IMR-90 (cell line): ENCODE measurements at regions not wholly inside any gene's neighbourhood (a gene's known extent, or its start where the extent isn't known, plus 50 kb on each side); places are given as distances from the start of the nearest gene placed in this dataset.

Source experiments
- ATAC-seq: fragments of 200-7000 bp; cut with Tn5 transposase; 2 replicates; pipeline ENCODE4 v1.9.1; 2020; ENCODE audit warnings: low read depth, mild to moderate bottlenecking, moderate library complexity
- BruUV-seq: library from RNA; stranded (reverse); fragments of 400-500 nt; replicated peaks from 2 replicates; lab custom pipeline; 2021; lab: Mats Ljungman, UMichigan
- CTCF ChIA-PET: fragments of 300-600 bp; formaldehyde crosslinking; extraction: SDS; loops from one replicate; lab custom pipeline; 2021; ENCODE audit warnings: antibody characterized with exemption; lab: Yijun Ruan, JAX
- POLR2A ChIA-PET: fragments of 300-600 bp; sonication (Branson Sonifier 250); formaldehyde crosslinking; loops from one replicate; lab custom pipeline; 2022; ENCODE audit warnings: antibody characterized with exemption; ENCODE audit not compliant: unreplicated experiment; lab: Charles Lee
- DNase-seq: peaks from one replicate; pipeline ENCODE4 v3.0.0; 2013
- H2AFZ ChIP-seq: replicated peaks from 2 replicates; pipeline ENCODE3; 2013; ENCODE audit warnings: low read length, mild to moderate bottlenecking; ENCODE audit not compliant: poor library complexity
- H2AK5ac ChIP-seq: 2 replicates; pipeline ENCODE4 v1.6.1; 2013; ENCODE audit warnings: low read depth, low read length, inconsistent platforms
- H2AK9ac ChIP-seq: replicated peaks from 2 replicates; pipeline ENCODE3; 2013; ENCODE audit warnings: mild to moderate bottlenecking, low read depth, low read length, moderate library complexity; ENCODE audit not compliant: poor library complexity
- H2BK120ac ChIP-seq: 2 replicates; pipeline ENCODE4 v1.6.1; 2013; ENCODE audit warnings: low read depth, low read length, inconsistent platforms
- H2BK15ac ChIP-seq: 3 replicates; pipeline ENCODE4 v1.6.1; 2013; ENCODE audit warnings: low read depth, low read length, inconsistent platforms
- H2BK20ac ChIP-seq: 2 replicates; pipeline ENCODE4 v1.6.1; 2013; ENCODE audit warnings: low read depth, mild to moderate bottlenecking, inconsistent platforms, low read length, moderate library complexity
- H2BK5ac ChIP-seq: 2 replicates; pipeline ENCODE4 v1.6.1; 2013; ENCODE audit warnings: mild to moderate bottlenecking, low read depth, low read length, inconsistent platforms; ENCODE audit not compliant: poor library complexity, severe bottlenecking
- H3K14ac ChIP-seq: replicated peaks from 2 replicates; pipeline ENCODE4 v1.6.1; 2013; ENCODE audit warnings: low read depth, low read length, inconsistent platforms
- H3K18ac ChIP-seq: 2 replicates; pipeline ENCODE4 v1.6.1; 2013; ENCODE audit warnings: low read depth, low read length, control low read depth
- H3K23ac ChIP-seq: 2 replicates; pipeline ENCODE4 v1.6.1; 2013; ENCODE audit warnings: low read depth, low read length, inconsistent platforms
- H3K27ac ChIP-seq: 2 replicates; pipeline ENCODE4 v1.5.1; 2013; ENCODE audit warnings: mild to moderate bottlenecking, control low read depth, low read length; ENCODE audit not compliant: insufficient read depth
- H3K27me3 ChIP-seq: 2 replicates; pipeline ENCODE4 v1.6.1; 2013; ENCODE audit warnings: low read length; ENCODE audit not compliant: control insufficient read depth, insufficient read depth
- H3K36me3 ChIP-seq: 2 replicates; pipeline ENCODE4 v1.6.1; 2013; ENCODE audit warnings: low read length, mixed read lengths; ENCODE audit not compliant: control insufficient read depth, insufficient read depth
- H3K4ac ChIP-seq: 2 replicates; pipeline ENCODE4 v1.6.1; 2013; ENCODE audit warnings: low read depth, low read length, inconsistent platforms
- H3K4me1 ChIP-seq: 2 replicates; pipeline ENCODE4 v1.6.1; 2013; ENCODE audit warnings: low read length, mixed read lengths; ENCODE audit not compliant: control insufficient read depth, insufficient read depth
- H3K4me2 ChIP-seq: 2 replicates; pipeline ENCODE4 v1.6.1; 2013; ENCODE audit warnings: low read depth, mild to moderate bottlenecking, control low read depth, low read length, moderate library complexity
- H3K4me3 ChIP-seq: 2 replicates; pipeline ENCODE4 v1.5.1; 2013; ENCODE audit warnings: low read depth, mild to moderate bottlenecking, control low read depth, low read length, moderate library complexity; ENCODE audit not compliant: insufficient read depth
- H3K56ac ChIP-seq: 2 replicates; pipeline ENCODE4 v1.6.1; 2013; ENCODE audit warnings: low read length, inconsistent platforms; ENCODE audit not compliant: insufficient read depth; ENCODE audit errors: extremely low read depth
- H3K79me1 ChIP-seq, 2 experiments: 2 replicates each; pipeline ENCODE4 v1.6.1; 2013; ENCODE audit warnings: low read length in 2 of 2, inconsistent platforms in 1 of 2, low read depth in 1 of 2
- H3K9ac ChIP-seq: 2 replicates; pipeline ENCODE4 v1.6.1; 2013; ENCODE audit warnings: low read depth, low read length, control low read depth
- H3K9me1 ChIP-seq: 2 replicates; pipeline ENCODE4 v1.6.1; 2013; ENCODE audit warnings: low read length, inconsistent platforms; ENCODE audit not compliant: insufficient read depth
- H3K9me3 ChIP-seq: 2 replicates; pipeline ENCODE4 v1.6.1; 2013; ENCODE audit warnings: low read length; ENCODE audit not compliant: control insufficient read depth, insufficient read depth
- H4K20me1 ChIP-seq: 2 replicates; pipeline ENCODE4 v1.6.1; 2013; ENCODE audit warnings: low read length, inconsistent platforms; ENCODE audit not compliant: insufficient read depth
- H4K5ac ChIP-seq: 2 replicates; pipeline ENCODE4 v1.6.1; 2013; ENCODE audit warnings: mild to moderate bottlenecking, low read depth, low read length, control low read depth
- H4K8ac ChIP-seq, 2 experiments: 2 replicates each; pipeline ENCODE4 v1.6.1; 2013; ENCODE audit warnings: low read depth in 2 of 2, low read length in 2 of 2, control low read depth in 1 of 2, inconsistent platforms in 1 of 2
- H4K91ac ChIP-seq: 2 replicates; pipeline ENCODE4 v1.6.1; 2013; ENCODE audit warnings: low read depth, low read length, inconsistent platforms; ENCODE audit not compliant: insufficient read depth
- CEBPB ChIP-seq: IDR thresholded peaks from 2 replicates; pipeline ENCODE4 v1.6.1; 2012; ENCODE audit warnings: low read depth, low read length, improper control_type of control experiment
- CHD1 ChIP-seq: IDR thresholded peaks from 2 replicates; pipeline ENCODE4 v1.6.1; 2012; ENCODE audit warnings: low read depth, low read length, improper control_type of control experiment
- CTCF ChIP-seq: conservative IDR thresholded peaks from 2 replicates; pipeline ENCODE4 v1.5.1; 2012; ENCODE audit warnings: mild to moderate bottlenecking, low read depth, low read length, improper control_type of control experiment
- ELK1 ChIP-seq: fragments of 150-350 bp; IDR thresholded peaks from 2 replicates; pipeline ENCODE4 v1.6.1; 2016; ENCODE audit warnings: low read depth, mild to moderate bottlenecking, low read length, moderate library complexity, borderline replicate concordance
- POLR2A ChIP-seq: IDR thresholded peaks from 2 replicates; pipeline ENCODE4 v1.6.1; 2012; ENCODE audit warnings: mild to moderate bottlenecking, low read depth, low read length
- RCOR1 ChIP-seq: IDR thresholded peaks from 2 replicates; pipeline ENCODE4 v1.6.1; 2012; ENCODE audit warnings: mild to moderate bottlenecking, low read length, improper control_type of control experiment; ENCODE audit not compliant: insufficient replicate concordance
- RFX5 ChIP-seq: IDR thresholded peaks from 2 replicates; pipeline ENCODE4 v1.8.0; 2012; ENCODE audit warnings: low read depth, mild to moderate bottlenecking, low read length, moderate library complexity
- SMC3 ChIP-seq: fragments of 150-350 bp; IDR thresholded peaks from 2 replicates; pipeline ENCODE4 v1.6.1; 2016; ENCODE audit warnings: low read depth, mild to moderate bottlenecking, antibody characterized with exemption, low read length, moderate library complexity
- WGBS, 2 experiments: methylation state at CpG; one replicate each; pipeline versions ENCODE4 v1.1.5 to v1.1.7; 2013; ENCODE audit warnings: missing lambda C conversion rate in 2 of 2; ENCODE audit not compliant: insufficient read length in 1 of 2; ENCODE audit errors: extremely low coverage in 2 of 2; 5-methylcytosine and 5-hydroxymethylcytosine counted together
- dilution Hi-C: fragments of 300-500 bp; cut with HindIII; formaldehyde crosslinking; loops from one replicate; pipeline ENCODE4 v1.14.3; 2018; ENCODE audit warnings: low sequenced_read_pairs; ENCODE audit not compliant: unreplicated experiment
- in situ Hi-C: fragments of 300-500 bp; cut with MboI; formaldehyde crosslinking; loops from 3 replicates; pipeline ENCODE4 v1.14.3; 2019; ENCODE audit warnings: low sequenced_read_pairs, inconsistent platforms, mixed read lengths
- intact Hi-C: fragments of 100-400 bp; cut with micrococcal nuclease; formaldehyde crosslinking; loops from 2 replicates; pipeline ENCODE4 v1.10.0; 2022

- BruUV-seq, result no TSS peak
- Histone ChIP-seq H2BK5ac (no peak overlapping the region), H4K5ac (no peak overlapping the region), H2AFZ (no peak overlapping the region), H4K8ac (no peak overlapping the region), H4K20me1 (no peaks in the 10 kb centered on the region), H2BK20ac (no peak overlapping the region), H2BK15ac (no peak overlapping the region), H3K23ac (no peak overlapping the region), H3K4ac (no peak overlapping the region), H3K14ac (no peak overlapping the region), H2BK120ac (no peak overlapping the region), H3K9ac (no peak overlapping the region), H3K27ac (no peak overlapping the region), H2AK9ac (no peak overlapping the region), H3K27me3 (no peaks in the 10 kb centered on the region), H3K4me2 (no peak overlapping the region), H3K4me3 (no peak overlapping the region), H3K79me1 (no peaks in the 10 kb centered on the region), H3K36me3 (no peaks in the 10 kb centered on the region), H3K4me1 (no peaks in the 10 kb centered on the region), H2AK5ac (no peak overlapping the region), H3K56ac (no peak overlapping the region), H4K91ac (no peak overlapping the region), H3K9me1 (no peaks in the 10 kb centered on the region), H3K9me3 (peaks cover 2% of the 10 kb centered on the region; the same call in 1 of the 2 replicates), H3K18ac (no peak overlapping the region)
- no CpG with 5 or more reads among the region's 2 CpGs for WGBS, 2 experiments
- TF ChIP-seq POLR2A, result no peak
- TF ChIP-seq ELK1, result no peak
- no peak for TF ChIP-seq CTCF
- TF ChIP-seq SMC3, result no peak
- TF ChIP-seq RFX5, result no peak
- TF ChIP-seq CHD1, result no peak
- TF ChIP-seq CEBPB, result no peak
- no peak for TF ChIP-seq RCOR1
- ChIA-PET CTCF (no interaction called here), POLR2A (no interaction called here)
- dilution Hi-C loops (no loop called here), intact Hi-C loops (no loop called here), in situ Hi-C loops (no loop called here)
- no peak for DNase-seq
- ATAC-seq, result no peak
Measured at GRCh38 chr5:118555727-118556126, 432.6 kb downstream of the DTWD2 start.
